Activated CD4-positive, alpha-beta T cell treated with anti-CD3 and anti-CD28 coated beads, Interleukin-2, amount 50 U/mL, for 1 hour (primary cell): ENCODE measurements at regions not wholly inside any gene's neighbourhood (a gene's known extent, or its start where the extent isn't known, plus 50 kb on each side); places are given as distances from the start of the nearest gene placed in this dataset.
A peak's percentile ranks its signal among the peaks of the same experiment; 100 is the strongest.
"Not testable (repeated sequence)": the region's sequence is repeated elsewhere in the genome, so short reads cannot be mapped to it uniquely, and the experiment has no call there.

ENCODE experiments used
- DNase-seq: peaks from one replicate; pipeline ENCODE4 v3.0.0-alpha.2; 2020

- DNase-seq, result no peak
These were observed 81.4 kb upstream of the NCOR2 start for GRCh38 chr12:124648710-124649384.

DNA sequence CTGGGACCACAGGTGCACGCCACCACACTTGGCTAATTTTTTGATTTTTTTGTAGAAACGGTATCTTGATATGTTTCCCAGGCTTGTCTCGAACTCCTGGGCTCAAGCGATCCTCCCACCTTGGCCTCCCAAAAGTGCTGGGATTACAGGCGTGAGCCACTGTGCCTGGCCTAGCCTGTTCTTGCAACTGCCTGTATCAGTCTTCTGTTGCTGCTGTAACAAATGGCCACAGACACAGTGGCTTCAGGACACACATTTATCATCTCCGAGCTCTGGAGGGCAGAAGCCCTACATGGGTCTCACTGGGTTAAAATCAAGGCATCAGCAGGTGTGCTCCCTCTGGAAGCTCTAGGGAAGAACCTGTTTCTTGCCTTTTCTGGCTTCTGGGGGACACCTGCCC lies 79.9 kb upstream of the NCOR2 start:
- no peak for DNase-seq

GRCh38 chr12:124646385-124647230 lies 79.2 kb upstream of the NCOR2 start:
- DNase-seq, result no peak

GRCh38 chr12:124645530-124646244 lies 78.3 kb upstream of the NCOR2 start:
- DNase-seq, result no peak

DNA sequence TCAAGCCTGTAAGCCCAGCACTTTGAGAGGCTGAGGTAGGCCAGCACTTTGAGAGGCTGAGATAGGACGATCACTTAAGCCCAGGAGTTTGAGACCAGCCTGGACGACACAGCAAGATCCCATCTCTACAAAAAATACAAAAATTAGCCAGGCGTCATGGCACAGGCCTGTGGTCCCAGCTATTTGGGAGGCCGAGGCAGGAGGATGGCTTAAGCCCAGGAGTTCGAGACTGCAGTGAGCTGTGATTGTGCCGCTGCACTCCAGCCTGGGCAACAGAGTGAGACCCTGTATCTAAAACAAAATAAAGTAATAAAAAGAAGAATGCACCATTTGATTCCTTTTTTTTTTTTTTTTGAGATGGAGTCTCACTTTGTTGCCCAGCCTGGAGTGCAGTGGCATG lies 76.4 kb upstream of the NCOR2 start:
- DNase-seq, result not testable (repeated sequence)

DNA sequence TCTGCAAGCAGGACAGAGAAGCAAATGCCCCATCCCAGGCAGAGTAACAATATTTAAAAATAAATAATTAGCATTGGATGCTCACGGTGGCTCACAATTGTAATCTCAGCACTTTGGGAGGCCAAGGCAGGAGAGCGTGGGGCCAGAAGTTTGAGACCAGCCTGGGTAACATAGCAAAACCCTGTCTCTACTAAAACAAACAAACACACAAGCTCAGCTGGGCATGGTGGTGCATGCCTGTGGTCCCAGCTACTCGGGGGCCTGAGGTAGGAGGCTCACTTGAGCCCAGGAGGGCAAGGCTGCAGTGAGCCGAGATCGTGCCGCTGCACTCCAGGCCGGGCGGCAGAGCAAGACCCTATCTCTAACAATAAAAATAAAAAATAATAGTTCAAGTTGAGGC lies 74.7 kb upstream of the NCOR2 start:
- no peak for DNase-seq

DNA sequence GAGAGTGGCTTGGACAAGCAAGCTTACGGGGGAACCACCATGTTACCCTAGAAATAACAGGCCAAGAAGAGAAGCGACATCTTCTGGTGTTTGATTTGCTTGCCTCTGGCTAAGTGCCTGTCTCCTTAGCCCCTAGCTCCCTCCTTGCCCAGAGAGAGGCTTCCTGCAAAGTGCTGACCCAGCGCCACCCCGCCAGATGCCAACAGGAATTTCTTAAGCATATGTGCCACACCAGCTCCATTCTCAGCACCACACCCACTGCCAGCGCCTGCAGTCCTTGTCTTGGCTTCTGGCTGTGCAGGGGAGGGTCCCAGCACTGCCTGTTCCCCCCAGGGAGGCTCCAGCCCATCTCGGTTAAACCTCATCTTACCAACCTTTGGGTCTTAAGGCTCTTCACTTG lies 74.2 kb upstream of the NCOR2 start:
- DNase-seq, result no peak

DNA sequence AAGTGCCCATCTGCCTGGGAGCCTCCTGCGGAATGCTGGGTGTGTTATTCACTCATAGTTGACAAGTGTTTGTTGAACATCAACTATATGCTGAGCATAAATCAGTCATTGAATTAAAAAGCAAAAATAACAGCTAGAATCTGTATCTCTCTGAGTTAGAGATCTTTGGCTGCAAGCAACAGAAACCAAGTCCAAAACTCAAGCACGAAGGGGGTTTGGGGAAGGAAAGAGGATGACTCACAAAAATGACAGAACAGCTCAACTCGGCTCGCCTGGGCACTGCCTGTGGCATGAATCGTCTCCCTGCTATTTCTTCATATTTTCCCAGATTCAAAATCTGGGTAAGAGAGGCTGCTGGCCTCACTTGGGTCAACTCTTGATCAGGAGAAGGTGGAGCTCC lies 72.6 kb upstream of the NCOR2 start:
- no peak for DNase-seq

DNA sequence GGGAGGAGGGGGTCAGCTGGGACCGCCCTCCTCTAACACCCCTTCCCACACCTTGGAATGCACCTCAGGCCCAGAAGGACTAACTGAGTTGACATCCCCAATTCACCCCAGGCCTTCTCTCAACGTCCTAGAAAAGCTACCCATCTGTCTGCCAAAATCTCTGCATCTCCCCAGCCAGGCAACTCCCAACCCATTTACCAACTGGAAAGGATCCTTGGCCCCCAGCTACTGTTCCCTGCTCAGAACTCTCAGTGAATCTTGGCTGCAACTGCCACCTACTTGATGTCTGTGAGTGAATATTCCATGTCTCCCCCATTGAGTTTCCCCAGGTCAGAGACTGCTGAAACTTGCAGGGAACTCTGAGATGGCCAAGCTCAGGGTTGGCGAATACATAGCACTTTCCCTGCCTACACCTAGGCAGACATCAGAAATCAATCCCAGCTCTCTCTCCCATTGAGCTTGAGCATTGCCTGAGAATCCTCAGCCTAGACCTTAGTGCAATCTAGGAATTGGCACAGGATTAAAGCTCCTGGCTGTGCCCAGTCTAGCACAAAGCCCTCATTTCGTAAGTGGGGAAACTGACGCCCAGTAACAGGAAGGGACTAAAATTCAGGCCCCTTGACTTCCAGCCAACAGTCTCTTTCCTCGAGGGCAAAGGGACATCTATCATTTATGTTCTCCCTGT lies 71.9 kb upstream of the NCOR2 start:
- DNase-seq, result no peak

DNA sequence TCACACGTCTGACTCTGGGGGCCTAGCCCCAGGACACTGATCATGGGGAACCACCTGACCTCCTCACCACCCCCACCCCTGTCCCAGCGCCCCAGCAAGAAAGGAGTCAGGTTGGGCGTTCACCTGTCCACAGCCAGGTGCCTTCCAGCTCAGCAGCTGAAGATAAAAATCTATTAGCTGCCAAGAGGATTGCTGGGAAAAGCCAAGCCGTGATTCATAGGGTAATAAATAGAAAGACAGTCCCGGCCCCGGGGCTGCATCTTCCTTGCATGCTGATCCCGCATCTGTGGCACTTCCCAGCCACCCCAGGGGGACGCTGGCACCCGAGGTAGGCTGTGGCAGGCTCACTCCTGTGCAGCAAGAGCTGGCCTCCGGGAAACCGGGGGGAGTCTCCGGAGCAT lies 70.2 kb upstream of the NCOR2 start:
- DNase-seq, result no peak

DNA sequence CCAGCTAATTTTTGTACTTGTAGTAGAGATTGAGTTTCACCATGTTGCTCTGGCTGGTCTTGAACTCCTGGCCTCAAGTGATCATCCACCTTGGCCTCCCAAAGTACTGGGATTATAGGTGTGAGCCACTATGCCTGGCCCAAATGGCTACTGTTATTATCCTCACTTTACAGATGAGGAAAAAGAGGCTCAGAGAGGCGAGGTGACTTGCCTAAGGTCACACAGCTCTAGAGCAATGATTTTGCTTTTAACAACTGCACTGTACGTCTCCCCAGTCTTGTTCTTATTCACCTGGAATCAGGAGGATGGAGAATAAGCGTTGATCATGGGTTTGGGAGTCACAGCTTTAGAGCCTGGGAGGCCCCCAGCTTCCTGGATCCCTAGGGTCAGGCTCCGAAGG lies 69.8 kb upstream of the NCOR2 start:
- DNase-seq, result no peak

DNA sequence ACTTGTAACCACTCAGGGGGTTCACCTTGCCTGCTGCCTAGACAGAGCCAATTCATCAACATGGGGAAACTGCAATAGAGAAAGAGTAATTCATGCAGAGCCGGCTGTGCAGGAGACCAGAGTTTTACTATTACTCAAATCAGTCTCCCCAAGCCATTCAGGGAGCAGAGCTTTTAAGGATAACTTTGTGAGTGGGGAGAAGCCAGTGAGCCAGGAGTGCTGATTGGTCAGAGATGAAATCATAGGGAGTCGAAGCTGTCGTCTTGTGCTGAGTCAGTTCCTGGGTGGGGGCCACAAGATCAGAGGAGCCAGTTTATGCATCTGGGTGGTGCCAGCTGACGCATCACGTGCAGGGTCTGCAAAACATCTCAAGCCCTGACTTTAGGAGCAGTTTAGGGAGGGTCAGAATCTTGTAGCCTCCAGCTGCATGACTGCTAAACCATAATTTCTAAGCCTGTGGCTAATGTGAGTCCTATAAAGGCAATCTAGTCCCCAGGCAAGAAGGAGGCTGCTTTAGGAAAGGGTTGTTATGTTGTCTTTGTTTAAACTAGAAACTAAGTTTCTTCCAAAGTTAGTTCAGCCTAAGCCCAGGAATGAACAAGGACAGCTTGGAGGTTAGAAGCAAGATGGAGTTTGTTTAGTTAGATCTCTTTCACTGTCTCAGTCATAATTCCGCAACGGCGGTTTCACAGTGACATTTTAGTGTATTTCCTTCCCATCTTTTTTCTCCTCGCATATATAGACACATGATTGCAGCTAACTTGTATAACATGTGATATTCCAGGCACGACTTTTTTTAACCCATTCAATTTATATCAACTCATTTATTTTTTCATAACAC lies 68.9 kb upstream of the NCOR2 start:
- DNase-seq, result peak; percentile 30

- no peak for DNase-seq
These were observed 67.9 kb upstream of the NCOR2 start for GRCh38 chr12:124635316-124635715.

DNA sequence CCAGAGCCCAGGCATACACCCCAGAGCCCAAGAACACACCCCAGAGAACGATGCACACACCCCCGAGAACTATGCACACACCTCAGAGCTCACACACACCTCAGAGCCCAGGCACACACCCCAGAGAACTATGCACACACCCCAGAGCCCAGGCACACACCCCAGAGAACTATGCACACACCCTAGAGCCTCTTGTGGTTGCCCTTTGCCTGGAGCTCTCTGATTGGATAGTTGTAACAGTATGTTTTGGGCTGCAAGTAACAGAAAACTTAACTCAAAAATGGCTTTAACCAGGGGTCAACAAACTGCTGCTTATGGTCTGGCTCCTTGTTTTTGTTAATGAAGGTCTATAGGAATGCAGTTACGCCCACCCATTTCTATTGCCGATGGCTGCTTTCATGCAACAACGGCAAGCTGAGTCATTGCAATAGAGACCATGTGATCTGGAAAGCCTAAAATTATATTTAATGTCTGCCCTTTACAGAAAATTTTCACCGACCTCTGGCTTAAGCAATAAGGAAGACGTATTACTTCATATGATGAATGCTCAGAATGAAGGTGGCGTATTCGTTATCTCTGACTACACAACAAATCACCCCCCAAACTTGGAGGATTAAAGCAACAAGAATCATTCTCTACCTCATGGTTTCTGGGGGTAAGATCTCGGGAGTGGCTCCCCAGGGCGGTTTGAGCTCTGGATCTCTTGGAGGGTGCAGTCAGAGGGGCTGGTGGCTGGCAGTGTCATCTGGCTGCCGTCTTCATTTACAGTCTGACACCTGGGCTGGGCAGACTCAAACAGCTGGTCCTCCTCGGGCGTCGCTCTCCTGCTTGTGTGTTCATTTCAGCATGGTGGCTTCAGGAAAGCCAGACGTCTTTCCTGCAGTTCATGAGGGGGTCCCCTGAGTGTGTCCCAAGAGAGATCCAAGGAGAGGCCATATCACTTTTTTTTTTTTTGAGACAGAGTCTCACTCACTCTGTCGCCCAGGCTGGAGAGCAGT lies 66.3 kb upstream of the NCOR2 start:
- no peak for DNase-seq

GRCh38 chr12:124632519-124632984 lies 65.1 kb upstream of the NCOR2 start:
- no peak for DNase-seq

- no peak for DNase-seq
These were observed 64.4 kb upstream of the NCOR2 start for GRCh38 chr12:124631681-124632256.

DNA sequence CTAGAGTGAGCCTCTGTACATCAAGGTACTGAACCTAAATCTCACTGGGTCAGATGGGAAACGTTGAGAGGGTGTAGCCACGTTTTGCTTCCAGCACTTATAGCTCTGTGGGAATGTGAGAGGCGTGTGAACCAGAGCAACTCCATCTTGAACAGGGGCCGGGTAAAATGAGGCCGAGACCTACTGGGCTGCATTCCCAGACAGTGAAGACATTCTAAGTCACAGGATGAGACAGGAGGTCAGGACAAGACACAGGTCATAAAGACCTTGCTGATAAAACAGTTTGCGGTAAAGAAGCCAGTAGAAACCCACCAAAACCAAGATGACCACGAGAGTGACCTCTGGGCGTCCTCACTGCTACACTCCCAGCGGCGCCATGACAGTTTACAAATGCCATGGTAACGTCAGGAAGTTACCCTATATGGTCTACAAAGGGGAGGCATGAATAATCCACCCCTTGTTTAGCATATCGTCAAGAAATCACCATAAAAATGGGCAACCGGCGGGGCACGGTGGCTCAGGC lies 63.4 kb upstream of the NCOR2 start:
- DNase-seq, result no peak

DNA sequence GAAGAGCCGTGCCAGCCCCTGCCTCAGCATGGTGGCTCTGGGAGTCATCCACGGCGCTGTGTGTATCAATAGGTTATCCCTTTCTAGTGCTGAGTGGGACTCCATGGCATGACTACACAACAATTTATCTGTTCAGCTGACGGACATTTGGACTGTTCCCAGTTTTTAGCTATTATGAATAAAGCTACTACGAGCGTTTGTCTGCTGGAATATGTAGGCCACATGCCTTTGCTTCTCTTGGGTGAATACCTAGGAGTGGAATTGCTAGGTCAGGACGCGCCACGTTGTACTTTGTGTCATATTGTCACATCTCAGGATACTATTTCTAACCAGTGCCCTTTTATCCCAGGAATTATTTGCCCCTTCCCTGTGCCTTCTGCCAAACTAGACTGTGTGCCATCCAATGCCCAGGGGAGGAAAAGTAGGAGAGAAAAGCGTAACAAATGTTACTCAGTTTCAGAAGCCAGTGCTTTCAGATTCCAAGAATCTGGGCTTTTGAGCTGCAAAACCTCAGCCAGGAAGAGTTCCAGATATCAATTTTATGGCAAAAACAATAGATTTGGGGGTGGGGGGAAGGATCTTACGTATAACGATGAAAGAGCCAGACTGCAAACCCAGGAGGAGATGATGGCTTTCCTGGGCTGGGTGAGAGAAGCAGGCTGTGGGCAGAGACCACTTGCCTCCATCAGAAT lies 62.5 kb upstream of the NCOR2 start:
- DNase-seq, result no peak

DNA sequence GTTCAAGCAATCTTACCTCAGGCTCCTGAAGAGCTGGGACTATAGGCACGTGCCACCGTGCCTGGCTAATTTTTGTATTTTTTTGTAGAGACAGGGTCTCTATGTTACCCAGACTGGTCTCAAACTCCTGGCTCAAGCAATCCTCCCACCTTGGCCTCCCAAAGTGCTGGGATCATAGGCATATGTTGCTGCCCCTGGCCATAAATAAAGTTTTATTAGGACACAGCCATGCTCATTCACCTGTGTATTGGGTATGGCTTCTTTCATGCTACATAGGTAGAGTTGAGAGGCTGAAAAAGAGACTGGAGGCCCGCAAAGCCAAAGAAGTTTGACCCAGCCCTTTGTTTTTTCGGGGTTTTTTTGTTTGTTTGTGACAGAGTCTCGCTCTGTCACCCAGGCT lies 61.7 kb upstream of the NCOR2 start:
- DNase-seq, result no peak

DNA sequence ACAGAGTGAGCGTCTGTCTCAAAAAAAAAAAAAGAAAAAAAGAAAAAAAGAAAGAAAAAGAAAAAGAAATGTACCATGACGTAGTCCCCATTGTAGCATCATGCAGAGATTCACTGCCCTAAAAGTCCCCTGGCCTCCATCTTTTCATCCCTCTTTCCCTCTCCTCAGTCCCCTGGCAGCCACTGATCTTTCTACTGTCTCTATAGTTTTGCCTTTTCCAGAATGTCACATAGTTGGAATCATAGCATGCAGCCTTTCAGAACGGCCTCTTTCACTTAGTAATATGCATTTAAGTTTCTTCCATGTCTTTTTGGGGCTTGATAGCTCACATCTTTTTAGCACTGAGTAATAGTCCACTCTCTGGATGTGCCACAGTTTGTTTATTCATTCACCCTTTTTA lies 60.5 kb upstream of the NCOR2 start:
- no peak for DNase-seq
